ENCODE measurements at regions not wholly inside any gene's neighbourhood (a gene's known extent, or its start where the extent isn't known, plus 50 kb on each side); places are given as distances from the start of the nearest gene placed in this dataset.
"Not testable (repeated sequence)": the region's sequence is repeated elsewhere in the genome, so short reads cannot be mapped to it uniquely, and the experiment has no call there.

- ChIA-PET CTCF (interaction anchor here (0.6 kb wide), 1 partner anchor 9 kb away, joined by 3 read pairs; no protein-coding TSS in a partner anchor), POLR2A (no interaction called here)
- Histone ChIP-seq H3K4me3 (ENCODE audit: control extremely low read depth in 1 of 5, extremely low read depth in 1 of 5, insufficient read depth in 1 of 5, low read depth in 2 of 5, low read length in 4 of 5) (no peak overlapping the region), H3K9ac (ENCODE audit: low read length) (no peak overlapping the region), H4K20me1 (ENCODE audit: control insufficient read depth, insufficient read depth, low read length, poor library complexity, severe bottlenecking) (no peaks in the 10 kb centered on the region), H3K9me3 (ENCODE audit: control extremely low read depth in 1 of 3, control insufficient read depth in 2 of 3, insufficient read depth in 1 of 3, low read length in 2 of 3) (peaks cover 0 to 7% (median 0%) of the 10 kb centered on the region in 3 donors), H3K27ac (ENCODE audit: low read length in 2 of 2) (no peak overlapping the region), H3K79me2 (ENCODE audit: control insufficient read depth, insufficient read depth, low read length) (no peaks in the 10 kb centered on the region), H2AFZ (ENCODE audit: insufficient read depth, low read depth, low read length, poor library complexity, severe bottlenecking) (no peak overlapping the region), H3K4me1 (ENCODE audit: control insufficient read depth in 2 of 2, insufficient read depth in 2 of 2, low read length in 2 of 2) (no peaks in the 10 kb centered on the region), H3K4me2 (replicated peaks; ENCODE audit: low read depth, low read length, poor library complexity, severe bottlenecking) (no peak overlapping the region), H3K27me3 (replicated peaks in 1 of 4; ENCODE audit: control extremely low read depth in 1 of 4, control insufficient read depth in 3 of 4, insufficient read depth in 4 of 4, low read length in 3 of 4) (no peaks in the 10 kb centered on the region), H3K36me3 (replicated peaks in 1 of 2; ENCODE audit: control extremely low read depth in 1 of 2, control insufficient read depth in 1 of 2, extremely low read depth in 1 of 2, insufficient read depth in 2 of 2, low read length in 1 of 2) (no peaks in the 10 kb centered on the region)
- no peak for DNase-seq
- H3K9me3 Mint-ChIP-seq (ENCODE audit: insufficient read depth), result no peaks in the 10 kb centered on the region
- no peak for TF ChIP-seq EZH2 (IDR thresholded peaks at IDR 0.05; ENCODE audit: borderline replicate concordance, insufficient read depth, low read depth, low read length, poor library complexity, severe bottlenecking)
- TF ChIP-seq, protein P1, sequence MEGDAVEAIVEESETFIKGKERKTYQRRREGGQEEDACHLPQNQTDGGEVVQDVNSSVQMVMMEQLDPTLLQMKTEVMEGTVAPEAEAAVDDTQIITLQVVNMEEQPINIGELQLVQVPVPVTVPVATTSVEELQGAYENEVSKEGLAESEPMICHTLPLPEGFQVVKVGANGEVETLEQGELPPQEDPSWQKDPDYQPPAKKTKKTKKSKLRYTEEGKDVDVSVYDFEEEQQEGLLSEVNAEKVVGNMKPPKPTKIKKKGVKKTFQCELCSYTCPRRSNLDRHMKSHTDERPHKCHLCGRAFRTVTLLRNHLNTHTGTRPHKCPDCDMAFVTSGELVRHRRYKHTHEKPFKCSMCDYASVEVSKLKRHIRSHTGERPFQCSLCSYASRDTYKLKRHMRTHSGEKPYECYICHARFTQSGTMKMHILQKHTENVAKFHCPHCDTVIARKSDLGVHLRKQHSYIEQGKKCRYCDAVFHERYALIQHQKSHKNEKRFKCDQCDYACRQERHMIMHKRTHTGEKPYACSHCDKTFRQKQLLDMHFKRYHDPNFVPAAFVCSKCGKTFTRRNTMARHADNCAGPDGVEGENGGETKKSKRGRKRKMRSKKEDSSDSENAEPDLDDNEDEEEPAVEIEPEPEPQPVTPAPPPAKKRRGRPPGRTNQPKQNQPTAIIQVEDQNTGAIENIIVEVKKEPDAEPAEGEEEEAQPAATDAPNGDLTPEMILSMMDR (IDR thresholded peaks at IDR 0.05), result no peak
- no peak overlapping the region for H3K27ac Mint-ChIP-seq
- H3K4me3 Mint-ChIP-seq, result no peak overlapping the region
- ATAC-seq (ENCODE audit: low read depth), result no peak
- H3K27me3 Mint-ChIP-seq, result no peaks in the 10 kb centered on the region
- intact Hi-C loops (cut with micrococcal nuclease), result no loop called here
- no peaks in the 10 kb centered on the region for H3K4me1 Mint-ChIP-seq
- 97% methylated on average over 9 of the region's 9 CpGs for WGBS (ENCODE audit: insufficient coverage)
Measured at GRCh38 chr3:17817545-17817944, 75.1 kb upstream of the TBC1D5 start.

DNA sequence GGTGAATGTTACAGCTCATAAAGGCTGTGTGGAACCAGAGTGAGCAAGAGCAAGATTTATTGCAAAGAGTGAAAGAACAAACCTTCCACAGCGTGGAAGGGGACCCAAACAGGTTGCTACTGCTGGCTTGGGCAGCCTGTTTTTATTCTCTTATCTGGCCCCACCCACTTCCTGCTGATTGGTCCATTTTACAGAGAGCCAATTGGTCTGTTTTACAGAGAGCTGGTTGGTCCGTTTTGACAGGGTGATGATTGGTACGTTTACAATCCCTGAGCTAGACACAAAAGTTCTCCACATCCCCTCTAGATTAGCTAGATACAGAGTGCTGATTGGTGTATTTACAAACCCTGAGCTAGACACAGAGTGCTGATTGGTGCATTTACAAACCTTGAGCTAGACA is 74.4 kb upstream of the TBC1D5 start:
- H3K4me1 ChIP-seq (ENCODE audit: control insufficient read depth in 2 of 2, insufficient read depth in 2 of 2, low read length in 2 of 2); H3K27me3 ChIP-seq (replicated peaks in 1 of 4; ENCODE audit: control extremely low read depth in 1 of 4, control insufficient read depth in 3 of 4, insufficient read depth in 4 of 4, low read length in 3 of 4); intact Hi-C loops (cut with micrococcal nuclease); ATAC-seq (ENCODE audit: low read depth); H3K36me3 ChIP-seq (replicated peaks in 1 of 2; ENCODE audit: control extremely low read depth in 1 of 2, control insufficient read depth in 1 of 2, extremely low read depth in 1 of 2, insufficient read depth in 2 of 2, low read length in 1 of 2); H3K4me3 ChIP-seq (ENCODE audit: control extremely low read depth in 1 of 5, extremely low read depth in 1 of 5, insufficient read depth in 1 of 5, low read depth in 2 of 5, low read length in 4 of 5); H3K4me2 ChIP-seq (replicated peaks; ENCODE audit: low read depth, low read length, poor library complexity, severe bottlenecking); H3K27ac ChIP-seq (ENCODE audit: low read length in 2 of 2); H2AFZ ChIP-seq (ENCODE audit: insufficient read depth, low read depth, low read length, poor library complexity, severe bottlenecking); H4K20me1 ChIP-seq (ENCODE audit: control insufficient read depth, insufficient read depth, low read length, poor library complexity, severe bottlenecking); H3K27ac Mint-ChIP-seq; H3K9me3 ChIP-seq (ENCODE audit: control extremely low read depth in 1 of 3, control insufficient read depth in 2 of 3, insufficient read depth in 1 of 3, low read length in 2 of 3); H3K4me3 Mint-ChIP-seq; H3K9me3 Mint-ChIP-seq (ENCODE audit: insufficient read depth); H3K27me3 Mint-ChIP-seq; H3K9ac ChIP-seq (ENCODE audit: low read length); H3K79me2 ChIP-seq (ENCODE audit: control insufficient read depth, insufficient read depth, low read length); H3K4me1 Mint-ChIP-seq; POLR2A ChIA-PET; DNase-seq: not testable (repeated sequence)
- CTCF ChIA-PET, result interaction anchor here (1.1 kb wide), 1 partner anchor 44 kb away, joined by 3 read pairs; no protein-coding TSS in a partner anchor
- 100% methylated on average over 1 of the region's 3 CpGs for WGBS (ENCODE audit: insufficient coverage)

DNA sequence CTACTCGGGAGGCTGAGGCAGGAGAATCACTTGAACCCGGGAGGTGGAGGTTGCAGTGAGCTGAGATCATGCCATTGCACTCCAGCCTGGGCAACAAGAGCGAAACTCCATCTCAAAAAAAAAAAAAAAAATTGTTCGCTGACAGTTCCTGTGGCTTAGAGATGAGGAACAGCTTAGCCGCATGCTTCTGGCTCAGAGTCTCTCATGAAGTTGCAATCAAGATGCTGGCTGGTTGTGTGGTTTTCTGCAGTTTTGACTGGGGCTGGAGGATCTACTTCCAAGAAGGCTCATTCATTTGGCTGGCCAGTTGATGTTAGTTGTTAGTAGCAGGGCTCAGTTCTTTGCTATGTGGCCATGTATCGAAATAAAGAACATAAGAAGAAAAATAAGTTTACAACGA is 69.9 kb upstream of the TBC1D5 start:
- POLR2A ChIA-PET; H3K79me2 ChIP-seq (ENCODE audit: control insufficient read depth, insufficient read depth, low read length): not testable (repeated sequence)

More for the DNA sequence above, 69.9 kb upstream of the TBC1D5 start:
- H3K27ac Mint-ChIP-seq; H3K27me3 ChIP-seq (replicated peaks in 1 of 4; ENCODE audit: control extremely low read depth in 1 of 4, control insufficient read depth in 3 of 4, insufficient read depth in 4 of 4, low read length in 3 of 4); H4K20me1 ChIP-seq (ENCODE audit: control insufficient read depth, insufficient read depth, low read length, poor library complexity, severe bottlenecking); DNase-seq; H3K27me3 Mint-ChIP-seq; H3K4me3 Mint-ChIP-seq; ATAC-seq (ENCODE audit: low read depth); H3K36me3 ChIP-seq (replicated peaks in 1 of 2; ENCODE audit: control extremely low read depth in 1 of 2, control insufficient read depth in 1 of 2, extremely low read depth in 1 of 2, insufficient read depth in 2 of 2, low read length in 1 of 2); H2AFZ ChIP-seq (ENCODE audit: insufficient read depth, low read depth, low read length, poor library complexity, severe bottlenecking); H3K4me1 Mint-ChIP-seq; H3K9ac ChIP-seq (ENCODE audit: low read length); H3K9me3 Mint-ChIP-seq (ENCODE audit: insufficient read depth); H3K4me3 ChIP-seq (ENCODE audit: control extremely low read depth in 1 of 5, extremely low read depth in 1 of 5, insufficient read depth in 1 of 5, low read depth in 2 of 5, low read length in 4 of 5); H3K4me2 ChIP-seq (replicated peaks; ENCODE audit: low read depth, low read length, poor library complexity, severe bottlenecking); H3K9me3 ChIP-seq (ENCODE audit: control extremely low read depth in 1 of 3, control insufficient read depth in 2 of 3, insufficient read depth in 1 of 3, low read length in 2 of 3); intact Hi-C loops (cut with micrococcal nuclease); H3K27ac ChIP-seq (ENCODE audit: low read length in 2 of 2); H3K4me1 ChIP-seq (ENCODE audit: control insufficient read depth in 2 of 2, insufficient read depth in 2 of 2, low read length in 2 of 2): not testable (repeated sequence)
- CTCF ChIA-PET, result interaction anchor here (0.8 to 1.5 kb wide), 2 partner anchors 29 to 167 kb away, joined by 3 to 4 read pairs; no protein-coding TSS in a partner anchor
- 96% methylated on average over 4 of the region's 7 CpGs for WGBS (ENCODE audit: insufficient coverage)

Measured in B cell (primary cell).